HepG2 (cell line): ENCODE measurements at regions not wholly inside any gene's neighbourhood (a gene's known extent, or its start where the extent isn't known, plus 50 kb on each side); places are given as distances from the start of the nearest gene placed in this dataset.

ENCODE experiments used
- ATAC-seq: fragments of 200-7000 bp; cut with Tn5 transposase; 3 replicates; pipeline ENCODE4 v1.9.1; 2020; ENCODE audit warnings: mild to moderate bottlenecking, moderate library complexity
- BruUV-seq: library from RNA; stranded (reverse); fragments of 400-500 nt; replicated peaks from 2 replicates; lab custom pipeline; 2021; lab: Mats Ljungman, UMichigan
- CTCF ChIA-PET: fragments of 300-600 bp; formaldehyde crosslinking; extraction: SDS; loops from one replicate; lab custom pipeline; 2021; ENCODE audit warnings: low total read pairs, inconsistent platforms, low intra/inter-chr PET ratio; lab: Yijun Ruan, JAX
- POLR2A ChIA-PET: fragments of 350-600 bp; sonication (Branson Sonifier 250); formaldehyde crosslinking; loops from one replicate; lab custom pipeline; 2020; ENCODE audit warnings: antibody characterized with exemption, inconsistent platforms; lab: Yijun Ruan, JAX
- DNase-seq: peaks from one replicate; pipeline ENCODE4 v3.0.0-alpha.2; 2015; ENCODE audit warnings: low spot score
- FAIRE-seq: peaks from 3 replicates; lab custom pipeline; 2011; peaks lifted over from hg19 to GRCh38; lab: Jason Lieb, UNC
- H2AFZ ChIP-seq: one replicate; pipeline ENCODE4 v1.6.1; 2011; ENCODE audit warnings: low read length, inconsistent platforms
- H3K27ac ChIP-seq: fragments of 300-600 bp; 3 replicates; pipeline ENCODE4 v1.8.0; 2011; ENCODE audit warnings: mixed run types, mild to moderate bottlenecking, mixed read lengths, low read length, inconsistent platforms; ENCODE audit not compliant: insufficient read depth; ENCODE audit errors: extremely low read length
- H3K27me3 ChIP-seq, 2 experiments: fragments of 200-600 bp in 1 of 2; 2 replicates in 1 of 2; 3 replicates in 1 of 2; pipeline versions ENCODE4 v1.6.0 to v1.8.0; 2011; ENCODE audit warnings: low read length in 2 of 2, mild to moderate bottlenecking in 2 of 2, moderate library complexity in 2 of 2, inconsistent platforms in 1 of 2; ENCODE audit not compliant: insufficient read depth in 2 of 2, control insufficient read depth in 1 of 2
- H3K36me3 ChIP-seq, 2 experiments: fragments of 200-600 bp in 1 of 2; replicated peaks in 1 of 2; 2 replicates in 1 of 2; 3 replicates in 1 of 2; pipeline versions ENCODE4 v1.5.1 to v1.8.0; 2011; ENCODE audit warnings: low read length in 2 of 2, inconsistent platforms in 1 of 2; ENCODE audit not compliant: insufficient read depth in 2 of 2, control insufficient read depth in 1 of 2
- H3K4me1 ChIP-seq: 2 replicates; pipeline ENCODE4 v1.5.1; 2012; ENCODE audit warnings: low read length, inconsistent platforms; ENCODE audit not compliant: insufficient read depth
- H3K4me2 ChIP-seq: 2 replicates; pipeline ENCODE4 v1.6.0; 2011; ENCODE audit warnings: low read depth, low read length, inconsistent platforms
- H3K4me3 ChIP-seq, 3 experiments: fragments of 200-600 bp in 1 of 3; sonication (generic), shearing (Covaris generic) in 1 of 3; replicated peaks in 1 of 3; 2 replicates each; pipeline ENCODE4 v1.5.1; 2011 to 2016; ENCODE audit warnings: low read length in 3 of 3, inconsistent platforms in 2 of 3, low read depth in 2 of 3, mild to moderate bottlenecking in 2 of 3, control low read depth in 1 of 3, mixed read lengths in 1 of 3; ENCODE audit not compliant: insufficient read depth in 1 of 3
- H3K79me2 ChIP-seq: one replicate; pipeline ENCODE4 v1.6.1; 2011; ENCODE audit warnings: low read length, inconsistent platforms; ENCODE audit not compliant: insufficient read depth
- H3K9ac ChIP-seq: 2 replicates; pipeline ENCODE4 v1.6.0; 2011; ENCODE audit warnings: mild to moderate bottlenecking, low read depth, low read length, inconsistent platforms; ENCODE audit not compliant: insufficient read depth
- H3K9me3 ChIP-seq: 2 replicates; pipeline ENCODE4 v1.5.1; 2012; ENCODE audit warnings: mild to moderate bottlenecking, low read length
- H4K20me1 ChIP-seq: 2 replicates; pipeline ENCODE4 v1.6.0; 2011; ENCODE audit warnings: inconsistent platforms, mild to moderate bottlenecking, low read length, moderate library complexity; ENCODE audit not compliant: insufficient read depth
- DMTF1 ChIP-seq: sonication (generic); formaldehyde crosslinking; IDR thresholded peaks from 2 replicates; pipeline ENCODE4 v1.4.0; 2020; ENCODE audit warnings: mild to moderate bottlenecking, missing genetic modification reagents
- HMG20B ChIP-seq: conservative IDR thresholded peaks from 2 replicates; pipeline ENCODE4 v1.6.1; 2016; ENCODE audit warnings: missing genetic modification reagents, missing compliant biosample characterization
- HOXD1 ChIP-seq: sonication (generic); formaldehyde crosslinking; IDR thresholded peaks from 2 replicates; pipeline ENCODE4 v1.5.0; 2020; ENCODE audit warnings: missing genetic modification reagents
- JARID2 ChIP-seq: sonication (generic); formaldehyde crosslinking; IDR thresholded peaks from 2 replicates; pipeline ENCODE4 v1.8.1; 2023; ENCODE audit warnings: missing genetic modification reagents, inconsistent platforms; ENCODE audit not compliant: insufficient replicate concordance
- MATR3 ChIP-seq: sonication (generic); formaldehyde crosslinking; IDR thresholded peaks from 2 replicates; pipeline ENCODE4 v1.4.0; 2020; ENCODE audit warnings: missing genetic modification reagents
- PAF1 ChIP-seq: IDR thresholded peaks from 2 replicates; pipeline ENCODE4 v1.6.1; 2016; ENCODE audit warnings: missing genetic modification reagents, missing compliant biosample characterization
- SMAD3 ChIP-seq: sonication (generic); formaldehyde crosslinking; IDR thresholded peaks from 2 replicates; pipeline ENCODE4 v1.4.0; 2020; ENCODE audit warnings: missing genetic modification reagents
- TSC22D2 ChIP-seq: sonication (generic); formaldehyde crosslinking; IDR thresholded peaks from 2 replicates; pipeline ENCODE4 v1.5.1; 2020; ENCODE audit warnings: missing genetic modification reagents, mild to moderate bottlenecking, borderline replicate concordance
- ZBTB14 ChIP-seq: sonication (generic); formaldehyde crosslinking; IDR thresholded peaks from 2 replicates; pipeline ENCODE4 v1.4.0; 2020; ENCODE audit warnings: missing genetic modification reagents
- ZBTB7A ChIP-seq: sonication (generic); formaldehyde crosslinking; IDR thresholded peaks from 2 replicates; pipeline ENCODE4 v1.8.0; 2022; ENCODE audit warnings: mild to moderate bottlenecking, missing genetic modification reagents
- ZNF124 ChIP-seq: sonication (generic); formaldehyde crosslinking; IDR thresholded peaks from 2 replicates; pipeline ENCODE4 v1.4.0; 2020; ENCODE audit warnings: missing genetic modification reagents
- ZNF329 ChIP-seq: sonication (generic); formaldehyde crosslinking; IDR thresholded peaks from 2 replicates; pipeline ENCODE4 v1.9.0; 2021; ENCODE audit warnings: low read depth, mild to moderate bottlenecking, missing genetic modification reagents
- ZNF432 ChIP-seq: sonication (generic); formaldehyde crosslinking; IDR thresholded peaks from 2 replicates; pipeline ENCODE4 v1.5.0; 2020; ENCODE audit warnings: missing genetic modification reagents, mild to moderate bottlenecking, borderline replicate concordance
- ZNF468 ChIP-seq: sonication (generic); formaldehyde crosslinking; IDR thresholded peaks from 2 replicates; pipeline ENCODE4 v1.8.0; 2022; ENCODE audit warnings: mild to moderate bottlenecking, moderate library complexity, missing genetic modification reagents
- ZNF609 ChIP-seq: sonication (generic); formaldehyde crosslinking; IDR thresholded peaks from 2 replicates; pipeline ENCODE4 v1.4.0; 2020; ENCODE audit warnings: mild to moderate bottlenecking, missing genetic modification reagents, borderline replicate concordance
- ZNF709 ChIP-seq: sonication (generic); formaldehyde crosslinking; IDR thresholded peaks from 2 replicates; pipeline ENCODE4 v1.5.0; 2020; ENCODE audit warnings: mild to moderate bottlenecking, missing genetic modification reagents
- ZNF781 ChIP-seq: sonication (generic); formaldehyde crosslinking; IDR thresholded peaks from 2 replicates; pipeline ENCODE4 v1.5.1; 2020; ENCODE audit warnings: borderline replicate concordance, mild to moderate bottlenecking, missing genetic modification reagents; ENCODE audit errors: not compliant biosample characterization
- WGBS: methylation state at CpG from one replicate; pipeline ENCODE4 v1.1.6; 2017; ENCODE audit warnings: low lambda C conversion rate; 5-methylcytosine and 5-hydroxymethylcytosine counted together
- in situ Hi-C: cut with HindIII; loops from 2 replicates; pipeline ENCODE4 v1.10.0; 2017; ENCODE audit warnings: low pct_unique_long_range_greater_than_20kb; ENCODE audit not compliant: extremely low pct_ligation_motif_present
- intact Hi-C: fragments of 100-400 bp; cut with micrococcal nuclease; formaldehyde crosslinking; loops from one replicate; pipeline ENCODE4 v1.10.0; 2022; ENCODE audit not compliant: unreplicated experiment

- peak; percentile 44; the same call in 2 of the 3 replicates for ATAC-seq
- 29% methylated on average over 7 of the region's 7 CpGs for WGBS
- Histone ChIP-seq H3K4me1 (no peaks in the 10 kb centered on the region), H3K27me3 (peaks cover 0 to 3% of the 10 kb centered on the region in 2 experiments; a peak in 1 of 5 replicates), H3K36me3 (no peaks in the 10 kb centered on the region), H4K20me1 (no peaks in the 10 kb centered on the region), H3K9me3 (no peaks in the 10 kb centered on the region), H3K27ac (no peak overlapping the region), H3K4me3 (no peak overlapping the region), H3K4me2 (no peak overlapping the region), H3K9ac (no peak overlapping the region), H3K79me2 (no peaks in the 10 kb centered on the region), H2AFZ (no peak overlapping the region)
- FAIRE-seq, result no peak
- intact Hi-C loops (no loop called here), in situ Hi-C loops (no loop called here)
- DNase-seq, result no peak
- BruUV-seq, result no TSS peak
- ChIA-PET POLR2A (no interaction called here), CTCF (no interaction called here)
- TF ChIP-seq ZNF124 (CRISPR knock-in tag) (no peak), ZNF709 (CRISPR knock-in tag) (no peak), ZNF781 (CRISPR knock-in tag) (no peak), JARID2 (no peak), ZBTB7A (CRISPR knock-in tag) (no peak), ZNF329 (CRISPR knock-in tag) (no peak), SMAD3 (CRISPR knock-in tag) (no peak), PAF1 (CRISPR knock-in tag) (no peak), ZNF609 (CRISPR knock-in tag) (no peak), ZNF468 (no peak), ZNF432 (no peak), DMTF1 (CRISPR knock-in tag) (no peak), ZBTB14 (CRISPR knock-in tag) (no peak), MATR3 (CRISPR knock-in tag) (no peak), HMG20B (no peak), TSC22D2 (CRISPR knock-in tag) (no peak), HOXD1 (CRISPR knock-in tag) (no peak)
Observed at GRCh38 chr2:136305517-136306192, 187.7 kb upstream of the CXCR4 start.
